ENCODE measurements at regions not wholly inside any gene's neighbourhood (a gene's known extent, or its start where the extent isn't known, plus 50 kb on each side); places are given as distances from the start of the nearest gene placed in this dataset.

DNA sequence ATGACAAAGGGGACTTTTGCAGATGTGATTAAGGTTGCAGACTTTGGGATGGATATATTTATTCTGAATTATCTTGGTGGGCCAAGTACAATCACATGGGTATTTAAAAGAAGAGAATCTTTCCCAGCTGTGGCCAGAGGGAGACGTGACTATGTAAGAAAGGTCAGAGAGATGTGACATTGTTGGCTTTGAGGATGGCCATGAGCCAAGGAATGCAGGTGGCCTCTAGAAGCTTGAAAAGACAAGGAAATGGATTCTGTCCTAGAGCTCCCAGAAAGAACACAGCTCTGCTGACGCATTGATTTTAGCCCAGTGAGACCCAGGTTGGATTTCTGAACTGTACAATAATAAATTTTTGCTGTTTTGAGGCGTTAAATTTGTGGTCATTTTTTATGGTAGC lies 616.0 kb upstream of the TBL1XR1 start:
- Histone ChIP-seq H3K9me3 (ENCODE audit: control extremely low read depth in 1 of 3, control insufficient read depth in 2 of 3, insufficient read depth in 1 of 3, low read length in 2 of 3) (no peaks in the 10 kb centered on the region), H3K79me2 (ENCODE audit: control insufficient read depth, insufficient read depth, low read length) (no peaks in the 10 kb centered on the region), H2AFZ (ENCODE audit: insufficient read depth, low read depth, low read length, poor library complexity, severe bottlenecking) (no peak overlapping the region), H3K4me3 (ENCODE audit: control extremely low read depth in 1 of 5, extremely low read depth in 1 of 5, insufficient read depth in 1 of 5, low read depth in 2 of 5, low read length in 4 of 5) (no peak overlapping the region), H3K4me2 (replicated peaks; ENCODE audit: low read depth, low read length, poor library complexity, severe bottlenecking) (no peak overlapping the region), H4K20me1 (ENCODE audit: control insufficient read depth, insufficient read depth, low read length, poor library complexity, severe bottlenecking) (no peaks in the 10 kb centered on the region), H3K27me3 (replicated peaks in 1 of 4; ENCODE audit: control extremely low read depth in 1 of 4, control insufficient read depth in 3 of 4, insufficient read depth in 4 of 4, low read length in 3 of 4) (no peaks in the 10 kb centered on the region), H3K4me1 (ENCODE audit: control insufficient read depth in 2 of 2, insufficient read depth in 2 of 2, low read length in 2 of 2) (peaks cover 4 to 13% of the 10 kb centered on the region in 2 donors), H3K36me3 (replicated peaks in 1 of 2; ENCODE audit: control extremely low read depth in 1 of 2, control insufficient read depth in 1 of 2, extremely low read depth in 1 of 2, insufficient read depth in 2 of 2, low read length in 1 of 2) (no peaks in the 10 kb centered on the region), H3K27ac (ENCODE audit: low read length in 2 of 2) (no peak overlapping the region), H3K9ac (ENCODE audit: low read length) (no peak overlapping the region)
- H3K27me3 Mint-ChIP-seq, result no peaks in the 10 kb centered on the region
- ChIA-PET CTCF (no interaction called here), POLR2A (no interaction called here)
- TF ChIP-seq EZH2 (IDR thresholded peaks at IDR 0.05; ENCODE audit: borderline replicate concordance, insufficient read depth, low read depth, low read length, poor library complexity, severe bottlenecking), result no peak
- TF ChIP-seq, protein P1, sequence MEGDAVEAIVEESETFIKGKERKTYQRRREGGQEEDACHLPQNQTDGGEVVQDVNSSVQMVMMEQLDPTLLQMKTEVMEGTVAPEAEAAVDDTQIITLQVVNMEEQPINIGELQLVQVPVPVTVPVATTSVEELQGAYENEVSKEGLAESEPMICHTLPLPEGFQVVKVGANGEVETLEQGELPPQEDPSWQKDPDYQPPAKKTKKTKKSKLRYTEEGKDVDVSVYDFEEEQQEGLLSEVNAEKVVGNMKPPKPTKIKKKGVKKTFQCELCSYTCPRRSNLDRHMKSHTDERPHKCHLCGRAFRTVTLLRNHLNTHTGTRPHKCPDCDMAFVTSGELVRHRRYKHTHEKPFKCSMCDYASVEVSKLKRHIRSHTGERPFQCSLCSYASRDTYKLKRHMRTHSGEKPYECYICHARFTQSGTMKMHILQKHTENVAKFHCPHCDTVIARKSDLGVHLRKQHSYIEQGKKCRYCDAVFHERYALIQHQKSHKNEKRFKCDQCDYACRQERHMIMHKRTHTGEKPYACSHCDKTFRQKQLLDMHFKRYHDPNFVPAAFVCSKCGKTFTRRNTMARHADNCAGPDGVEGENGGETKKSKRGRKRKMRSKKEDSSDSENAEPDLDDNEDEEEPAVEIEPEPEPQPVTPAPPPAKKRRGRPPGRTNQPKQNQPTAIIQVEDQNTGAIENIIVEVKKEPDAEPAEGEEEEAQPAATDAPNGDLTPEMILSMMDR (IDR thresholded peaks at IDR 0.05), result no peak
- H3K4me3 Mint-ChIP-seq, result no peak overlapping the region
- peaks cover 9% of the 10 kb centered on the region for H3K4me1 Mint-ChIP-seq
- 82% methylated on average over 1 of the region's 3 CpGs for WGBS (ENCODE audit: insufficient coverage)
- H3K27ac Mint-ChIP-seq, result no peak overlapping the region
- intact Hi-C loops (cut with micrococcal nuclease), result no loop called here
- no peak for ATAC-seq (ENCODE audit: low read depth)
- H3K9me3 Mint-ChIP-seq (ENCODE audit: insufficient read depth), result peaks cover under 1% of the 10 kb centered on the region
- no peak for DNase-seq

DNA sequence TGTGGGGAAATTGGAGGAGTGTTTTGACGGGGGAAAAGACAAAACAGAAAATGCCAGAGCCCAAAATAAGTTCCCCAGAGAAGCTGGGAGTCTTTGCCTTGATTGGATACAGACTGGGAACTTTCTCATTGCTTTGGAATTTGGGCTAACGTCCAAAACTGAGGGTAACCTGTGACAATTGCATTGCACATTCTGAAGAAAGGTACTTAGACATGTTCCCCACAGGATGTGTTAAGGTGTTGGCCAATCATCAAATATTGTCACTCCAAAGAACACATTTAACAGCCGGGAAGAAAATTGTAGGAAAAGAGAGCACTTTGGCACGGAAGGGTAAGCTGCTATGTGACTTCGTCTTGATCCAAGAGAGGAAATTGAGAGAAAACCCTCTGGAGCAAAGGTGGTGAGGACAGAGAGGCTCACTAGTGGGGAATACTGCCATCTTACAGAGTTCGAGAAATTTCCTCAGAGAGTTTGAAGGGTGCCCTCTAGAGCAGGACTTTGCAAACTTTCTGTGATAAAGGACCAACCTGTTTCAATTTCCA lies 619.5 kb upstream of the TBL1XR1 start:
- CTCF ChIA-PET, result no interaction called here
- no peak for DNase-seq
- intact Hi-C loops (cut with micrococcal nuclease), result no loop called here
- no peaks in the 10 kb centered on the region for H3K36me3 ChIP-seq (replicated peaks in 1 of 2; ENCODE audit: control extremely low read depth in 1 of 2, control insufficient read depth in 1 of 2, extremely low read depth in 1 of 2, insufficient read depth in 2 of 2, low read length in 1 of 2)
- H2AFZ ChIP-seq (ENCODE audit: insufficient read depth, low read depth, low read length, poor library complexity, severe bottlenecking), result no peak overlapping the region
- H3K4me3 Mint-ChIP-seq, result no peak overlapping the region
- TF ChIP-seq EZH2 (IDR thresholded peaks at IDR 0.05; ENCODE audit: borderline replicate concordance, insufficient read depth, low read depth, low read length, poor library complexity, severe bottlenecking), result no peak
- TF ChIP-seq, protein P1 (IDR thresholded peaks at IDR 0.05), result no peak
- no peak overlapping the region for H3K4me3 ChIP-seq (ENCODE audit: control extremely low read depth in 1 of 5, extremely low read depth in 1 of 5, insufficient read depth in 1 of 5, low read depth in 2 of 5, low read length in 4 of 5)
- no peaks in the 10 kb centered on the region for H3K27me3 ChIP-seq (replicated peaks in 1 of 4; ENCODE audit: control extremely low read depth in 1 of 4, control insufficient read depth in 3 of 4, insufficient read depth in 4 of 4, low read length in 3 of 4)
- H3K4me1 ChIP-seq (ENCODE audit: control insufficient read depth in 2 of 2, insufficient read depth in 2 of 2, low read length in 2 of 2), result peaks cover 10 to 14% of the 10 kb centered on the region in 2 donors
- no peak overlapping the region for H3K27ac Mint-ChIP-seq
- H3K79me2 ChIP-seq (ENCODE audit: control insufficient read depth, insufficient read depth, low read length), result no peaks in the 10 kb centered on the region
- H3K9me3 Mint-ChIP-seq (ENCODE audit: insufficient read depth), result no peaks in the 10 kb centered on the region
- no peak overlapping the region for H3K4me2 ChIP-seq (replicated peaks; ENCODE audit: low read depth, low read length, poor library complexity, severe bottlenecking)
- POLR2A ChIA-PET, result no interaction called here
- 94% methylated on average over 4 of the region's 6 CpGs for WGBS (ENCODE audit: insufficient coverage)
- no peaks in the 10 kb centered on the region for H3K27me3 Mint-ChIP-seq
- H3K27ac ChIP-seq (ENCODE audit: low read length in 2 of 2), result no peak overlapping the region
- no peak overlapping the region for H3K9ac ChIP-seq (ENCODE audit: low read length)
- ATAC-seq (ENCODE audit: low read depth), result no peak
- no peaks in the 10 kb centered on the region for H3K9me3 ChIP-seq (ENCODE audit: control extremely low read depth in 1 of 3, control insufficient read depth in 2 of 3, insufficient read depth in 1 of 3, low read length in 2 of 3)
- H4K20me1 ChIP-seq (ENCODE audit: control insufficient read depth, insufficient read depth, low read length, poor library complexity, severe bottlenecking), result no peaks in the 10 kb centered on the region
- H3K4me1 Mint-ChIP-seq, result peaks cover 9% of the 10 kb centered on the region
